ENCODE measurements at regions not wholly inside any gene's neighbourhood (a gene's known extent, or its start where the extent isn't known, plus 50 kb on each side); places are given as distances from the start of the nearest gene placed in this dataset.

- TF ChIP-seq CTCF (IDR thresholded peaks at IDR 0.05; ENCODE audit: low read length), result no peak
- no peak for TF ChIP-seq EZH2 (IDR thresholded peaks at IDR 0.05; ENCODE audit: borderline replicate concordance, low read length)
Measured at GRCh38 chr2:16021611-16022363, 81.4 kb downstream of the MYCN start.
